GM21367 (cell line): ENCODE measurements at regions not wholly inside any gene's neighbourhood (a gene's known extent, or its start where the extent isn't known, plus 50 kb on each side); places are given as distances from the start of the nearest gene placed in this dataset.
"Not testable (repeated sequence)": the region's sequence is repeated elsewhere in the genome, so short reads cannot be mapped to it uniquely, and the experiment has no call there.

Source experiments
- ATAC-seq: cut with Tn5 transposase; IDR thresholded peaks from one replicate; pipeline ENCODE4 v1.9.1; 2021; ENCODE audit not compliant: unreplicated experiment

- no peak for ATAC-seq
Observed at GRCh38 chr5:60517850-60518249, 182.1 kb downstream of the DEPDC1B start.

- ATAC-seq = no peak
Observed at GRCh38 chr5:60517094-60517694, 182.8 kb downstream of the DEPDC1B start.

GRCh38 chr5:60516688-60517087 is 183.3 kb downstream of the DEPDC1B start:
- ATAC-seq = no peak

GRCh38 chr5:60514152-60514551 is 185.8 kb downstream of the DEPDC1B start:
- ATAC-seq = no peak

- no peak for ATAC-seq
Observed at GRCh38 chr5:60512117-60512516, 187.8 kb downstream of the DEPDC1B start.

- ATAC-seq = no peak
Observed at GRCh38 chr5:60510663-60511062, 189.3 kb downstream of the DEPDC1B start.

GRCh38 chr5:60510049-60510448 is 189.9 kb downstream of the DEPDC1B start:
- ATAC-seq = no peak

- no peak for ATAC-seq
Observed at GRCh38 chr5:60509519-60509918, 190.4 kb downstream of the DEPDC1B start.

- ATAC-seq = no peak
Observed at GRCh38 chr5:60507687-60508086, 192.3 kb downstream of the DEPDC1B start.

GRCh38 chr5:60505373-60506171 is 194.4 kb downstream of the DEPDC1B start:
- no peak for ATAC-seq

- ATAC-seq = peak; percentile 87
Observed at GRCh38 chr5:60504342-60504741, 195.6 kb downstream of the DEPDC1B start.

GRCh38 chr5:60503771-60504170 is 196.2 kb downstream of the DEPDC1B start:
- ATAC-seq = peak; percentile 64

GRCh38 chr5:60497706-60498500 is 202.1 kb downstream of the DEPDC1B start:
- no peak for ATAC-seq

GRCh38 chr5:60495644-60496520 is 204.1 kb downstream of the DEPDC1B start:
- no peak for ATAC-seq

- peak; percentile 59 for ATAC-seq
Observed at GRCh38 chr5:60494635-60495034, 205.3 kb downstream of the DEPDC1B start.

- no peak for ATAC-seq
Observed at GRCh38 chr5:60494144-60494543, 205.8 kb downstream of the DEPDC1B start.

GRCh38 chr5:60493372-60493771 is 206.6 kb downstream of the DEPDC1B start:
- no peak for ATAC-seq

- ATAC-seq = no peak
Observed at GRCh38 chr5:60492958-60493357, 207.0 kb downstream of the DEPDC1B start.

- ATAC-seq = not testable (repeated sequence)
Observed at GRCh38 chr5:60492358-60492757, 207.6 kb downstream of the DEPDC1B start.

GRCh38 chr5:60490597-60491166 is 209.3 kb downstream of the DEPDC1B start:
- ATAC-seq = no peak
